ENCODE measurements at regions not wholly inside any gene's neighbourhood (a gene's known extent, or its start where the extent isn't known, plus 50 kb on each side); places are given as distances from the start of the nearest gene placed in this dataset.

GRCh38 chr15:54779271-54779670 lies 417.5 kb downstream of the RSL24D1 start:
- TF ChIP-seq CTCF (IDR thresholded peaks at IDR 0.05; ENCODE audit: poor library complexity), result no peak
- no peak for TF ChIP-seq EZH2 (IDR thresholded peaks at IDR 0.05; ENCODE audit: borderline replicate concordance)
- TF ChIP-seq EZH2phosphoT487 (IDR thresholded peaks at IDR 0.05; ENCODE audit: low read depth, severe bottlenecking, unreplicated experiment), result no peak

All from hepatocyte (in vitro differentiated cells).